AG04449 (cell line): ENCODE measurements at regions not wholly inside any gene's neighbourhood (a gene's known extent, or its start where the extent isn't known, plus 50 kb on each side); places are given as distances from the start of the nearest gene placed in this dataset.

Experiments used
- CTCF ChIA-PET: fragments of 350-600 bp; formaldehyde crosslinking; extraction: SDS; loops from one replicate; lab custom pipeline; 2021; ENCODE audit warnings: antibody characterized with exemption; lab: Yijun Ruan, JAX
- POLR2A ChIA-PET: fragments of 400-600, 350-600 bp; formaldehyde crosslinking; extraction: SDS; loops from one replicate; lab custom pipeline; 2020; ENCODE audit warnings: antibody characterized with exemption, inconsistent platforms; lab: Yijun Ruan, JAX
- DNase-seq: peaks from one replicate; pipeline ENCODE4 v3.0.0-alpha.2; 2010; ENCODE audit warnings: low read depth, low spot score
- H3K4me3 ChIP-seq: 2 replicates; pipeline ENCODE4 v1.5.1; 2011; ENCODE audit warnings: low read depth, mild to moderate bottlenecking, control low read depth, low read length
- CTCF ChIP-seq: IDR thresholded peaks from one replicate; pipeline ENCODE4 v1.5.1; 2011; ENCODE audit warnings: mild to moderate bottlenecking, moderate library complexity, low read length, control low read depth, inconsistent platforms; ENCODE audit not compliant: insufficient read depth; ENCODE audit errors: missing control alignments

GRCh38 chr4:22055954-22056353 is 107.4 kb upstream of the KCNIP4 start:
- POLR2A ChIA-PET, result no interaction called here
- CTCF ChIA-PET, result no interaction called here
- H3K4me3 ChIP-seq, result no peak overlapping the region
- no peak for DNase-seq
- TF ChIP-seq CTCF, result no peak

DNA sequence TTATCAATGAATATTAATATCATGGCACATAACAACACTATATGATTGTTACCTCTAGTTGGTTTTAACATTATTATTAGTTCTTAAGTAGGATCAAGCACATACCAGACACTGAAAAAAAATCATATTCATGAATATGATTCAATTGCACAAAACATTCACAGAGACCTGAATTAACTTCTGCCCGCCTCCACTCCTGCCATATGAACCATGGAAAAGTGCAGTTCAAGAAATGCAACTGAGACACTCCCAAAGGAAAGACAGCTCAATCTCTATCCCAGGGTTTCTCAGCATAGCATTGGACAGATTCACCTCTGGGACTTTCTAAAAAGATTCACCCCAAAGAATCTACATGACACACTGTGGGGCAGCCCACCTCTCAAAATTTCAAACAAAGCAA is 103.5 kb upstream of the KCNIP4 start:
- no peak for DNase-seq
- ChIA-PET POLR2A (no interaction called here), CTCF (no interaction called here)

GRCh38 chr4:22048323-22048722 is 99.8 kb upstream of the KCNIP4 start:
- no peak overlapping the region for H3K4me3 ChIP-seq
- POLR2A ChIA-PET, result no interaction called here
- CTCF ChIA-PET, result no interaction called here
- no peak for TF ChIP-seq CTCF
- DNase-seq, result no peak

More for the DNA sequence above, 103.5 kb upstream of the KCNIP4 start:
- H3K4me3 ChIP-seq, result no peak overlapping the region
- no peak for TF ChIP-seq CTCF

DNA sequence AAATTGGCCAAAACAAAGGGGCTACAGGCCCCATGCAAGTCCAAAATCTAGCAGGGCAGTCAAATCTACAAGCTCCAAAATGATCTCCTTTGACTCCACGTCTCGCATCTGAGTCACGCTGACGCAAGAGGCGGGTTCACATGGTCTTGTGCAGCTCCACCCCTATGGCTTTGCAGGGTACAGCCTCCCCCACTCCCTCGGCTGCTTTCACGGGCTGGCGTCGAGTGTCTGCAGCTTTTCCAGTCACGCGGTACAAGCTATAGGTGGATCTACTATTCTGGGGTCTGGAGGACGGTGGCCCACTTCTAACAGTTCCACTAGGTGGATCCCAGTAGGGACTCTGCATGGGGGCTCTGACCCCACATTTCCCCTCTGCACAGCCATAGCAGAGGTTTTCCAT is 99.2 kb upstream of the KCNIP4 start:
- CTCF ChIA-PET, result no interaction called here
- POLR2A ChIA-PET, result no interaction called here
- TF ChIP-seq CTCF, result no peak
- DNase-seq, result no peak
- H3K4me3 ChIP-seq, result no peak overlapping the region

GRCh38 chr4:22045051-22045630 is 96.6 kb upstream of the KCNIP4 start:
- DNase-seq, result no peak
- POLR2A ChIA-PET, result no interaction called here
- H3K4me3 ChIP-seq, result no peak overlapping the region
- CTCF ChIA-PET, result no interaction called here
- no peak for TF ChIP-seq CTCF

GRCh38 chr4:22031423-22031822 is 82.9 kb upstream of the KCNIP4 start:
- ChIA-PET CTCF (no interaction called here), POLR2A (no interaction called here)
- no peak overlapping the region for H3K4me3 ChIP-seq
- no peak for DNase-seq
- no peak for TF ChIP-seq CTCF
